Activated CD4-positive, alpha-beta memory T cell treated with anti-CD3 and anti-CD28 coated beads for 36 hours (primary cell): ENCODE measurements at regions not wholly inside any gene's neighbourhood (a gene's known extent, or its start where the extent isn't known, plus 50 kb on each side); places are given as distances from the start of the nearest gene placed in this dataset.

Experiments
- CTCF ChIA-PET: fragments of 350-600 bp; sonication (Branson Sonifier 250); formaldehyde crosslinking; loops from one replicate; lab custom pipeline; 2021; ENCODE audit warnings: antibody characterized with exemption, inconsistent platforms; lab: Charles Lee
- POLR2A ChIA-PET: fragments of 350-600 bp; sonication (Branson Sonifier 250); formaldehyde crosslinking; loops from one replicate; lab custom pipeline; 2021; ENCODE audit warnings: antibody characterized with exemption; lab: Charles Lee
- DNase-seq: peaks from one replicate; pipeline ENCODE4 v3.0.0-alpha.2; 2020
- H3K27ac Mint-ChIP-seq: one replicate; pipeline ENCODE4 v1.8.0; 2021; ENCODE audit warnings: mixed read lengths
- H3K27me3 Mint-ChIP-seq: one replicate; pipeline ENCODE4 v1.8.0; 2021; ENCODE audit warnings: mixed read lengths
- H3K36me3 Mint-ChIP-seq: one replicate; pipeline ENCODE4 v1.8.0; 2021; ENCODE audit warnings: mixed read lengths
- H3K4me1 Mint-ChIP-seq: one replicate; pipeline ENCODE4 v1.8.0; 2021; ENCODE audit warnings: low read depth, mixed read lengths
- H3K4me3 Mint-ChIP-seq: one replicate; pipeline ENCODE4 v1.8.0; 2021; ENCODE audit warnings: mild to moderate bottlenecking, mixed read lengths
- H3K9me3 Mint-ChIP-seq: one replicate; pipeline ENCODE4 v1.8.0; 2021; ENCODE audit warnings: mixed read lengths
- intact Hi-C: fragments of 100-400 bp; cut with micrococcal nuclease; formaldehyde crosslinking; loops from one replicate; pipeline ENCODE4 v1.15.1; 2023

GRCh38 chr16:73912281-73912680 is 384.3 kb upstream of the PSMD7 start:
- Mint-ChIP-seq H3K36me3 (no peaks in the 10 kb centered on the region), H3K9me3 (no peaks in the 10 kb centered on the region), H3K4me3 (no peak overlapping the region), H3K4me1 (no peaks in the 10 kb centered on the region), H3K27ac (no peak overlapping the region), H3K27me3 (no peaks in the 10 kb centered on the region)
- ChIA-PET POLR2A (no interaction called here), CTCF (no interaction called here)
- no peak for DNase-seq
- intact Hi-C loops = no loop called here

- no peaks in the 10 kb centered on the region for H3K9me3 Mint-ChIP-seq
- no peaks in the 10 kb centered on the region for H3K36me3 Mint-ChIP-seq
- no peaks in the 10 kb centered on the region for H3K27me3 Mint-ChIP-seq
- no peak overlapping the region for H3K4me3 Mint-ChIP-seq
- CTCF ChIA-PET = no interaction called here
- intact Hi-C loops = no loop called here
- H3K4me1 Mint-ChIP-seq = no peaks in the 10 kb centered on the region
- H3K27ac Mint-ChIP-seq = no peak overlapping the region
- no peak for DNase-seq
- POLR2A ChIA-PET = no interaction called here
Measured at GRCh38 chr16:73909529-73910035, 387.0 kb upstream of the PSMD7 start.

- DNase-seq = no peak
- H3K4me1 Mint-ChIP-seq = peaks cover 10% of the 10 kb centered on the region
- H3K27ac Mint-ChIP-seq = no peak overlapping the region
- no peak overlapping the region for H3K4me3 Mint-ChIP-seq
- H3K27me3 Mint-ChIP-seq = peaks cover 27% of the 10 kb centered on the region
- ChIA-PET CTCF (no interaction called here), POLR2A (no interaction called here)
- no peaks in the 10 kb centered on the region for H3K36me3 Mint-ChIP-seq
- no peaks in the 10 kb centered on the region for H3K9me3 Mint-ChIP-seq
- intact Hi-C loops = no loop called here
Measured at GRCh38 chr16:73891129-73891542, 405.5 kb upstream of the PSMD7 start.

DNA sequence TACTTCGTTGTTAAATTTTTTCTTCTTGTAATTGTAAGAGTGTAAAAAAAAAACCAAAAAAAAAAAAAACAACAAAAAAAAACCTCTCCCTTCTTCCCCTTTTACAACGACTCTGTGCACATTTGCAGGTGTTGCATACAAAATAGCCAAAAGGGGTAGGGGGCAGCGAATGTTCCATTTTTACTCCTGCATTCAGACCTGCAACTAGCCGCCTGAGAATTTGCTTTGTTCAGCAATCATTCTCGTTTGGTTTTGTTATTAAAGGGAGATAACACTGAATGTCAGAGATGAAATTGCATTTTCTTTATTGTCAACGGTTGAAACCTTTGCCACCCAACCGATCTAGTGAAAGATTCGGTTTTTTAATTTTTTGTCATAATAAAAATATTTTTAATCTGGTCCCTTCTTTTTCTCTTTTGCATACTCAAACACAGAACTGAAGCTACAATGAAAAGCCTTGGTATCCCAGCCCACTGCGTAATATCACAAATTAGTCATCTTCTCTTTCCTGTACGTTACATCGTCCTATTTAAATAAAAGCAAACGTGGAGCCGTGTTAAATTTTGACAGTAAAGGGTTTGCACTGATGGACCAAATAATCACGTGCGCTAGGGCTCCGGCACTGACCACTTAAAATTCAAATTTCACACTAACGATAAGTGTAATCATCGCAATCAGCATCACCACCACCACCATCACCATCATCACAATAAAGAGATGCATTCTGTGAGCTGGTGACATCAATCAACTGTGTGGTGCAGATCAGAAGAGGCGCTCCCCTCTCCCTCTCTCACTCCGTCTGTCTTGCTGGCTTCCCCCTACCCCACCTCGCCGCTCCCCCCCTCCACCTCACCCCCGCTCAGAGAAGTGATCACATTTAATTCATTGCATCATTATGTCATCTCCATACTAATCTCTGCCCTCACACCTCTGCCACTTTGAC is 406.2 kb upstream of the PSMD7 start:
- Mint-ChIP-seq H3K27me3 (peaks cover 27% of the 10 kb centered on the region), H3K4me1 (peaks cover 10% of the 10 kb centered on the region), H3K4me3 (no peak overlapping the region), H3K27ac (no peak overlapping the region), H3K36me3 (no peaks in the 10 kb centered on the region), H3K9me3 (no peaks in the 10 kb centered on the region)
- intact Hi-C loops = no loop called here
- ChIA-PET POLR2A (no interaction called here), CTCF (no interaction called here)
- no peak for DNase-seq

DNA sequence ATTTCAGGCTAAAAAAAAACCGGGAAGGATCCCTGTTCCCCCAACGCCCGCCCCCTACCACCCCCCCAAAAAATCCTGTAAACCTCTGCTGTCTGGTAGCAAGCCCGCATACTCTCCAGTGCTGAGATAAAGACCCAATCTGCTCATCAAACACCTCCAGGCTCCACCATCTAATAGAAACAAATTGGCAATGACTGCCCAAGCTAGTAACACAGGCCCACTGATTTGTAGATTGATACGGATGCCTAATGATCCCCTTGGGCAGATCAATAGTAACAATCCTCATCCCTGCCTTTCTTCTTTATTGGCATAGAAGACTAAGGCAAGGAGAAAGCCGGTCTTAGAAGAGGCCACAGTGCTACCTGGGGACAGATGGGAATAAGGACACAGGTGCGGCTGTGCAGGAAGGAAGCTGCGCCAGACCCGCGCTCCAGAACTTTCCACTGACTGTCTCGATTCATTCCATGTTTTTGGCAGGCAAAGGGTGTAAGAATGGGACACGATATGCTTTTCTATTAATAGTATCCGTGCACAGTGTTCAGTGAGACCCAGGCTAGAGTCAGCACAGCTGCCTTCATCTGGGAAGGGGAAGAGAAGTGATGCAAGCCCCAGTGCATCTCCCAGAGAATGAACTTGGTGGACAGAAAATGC is 407.6 kb upstream of the PSMD7 start:
- H3K9me3 Mint-ChIP-seq = no peaks in the 10 kb centered on the region
- ChIA-PET CTCF (no interaction called here), POLR2A (no interaction called here)
- H3K27ac Mint-ChIP-seq = no peak overlapping the region
- intact Hi-C loops = no loop called here
- peaks cover 27% of the 10 kb centered on the region for H3K27me3 Mint-ChIP-seq
- peaks cover 10% of the 10 kb centered on the region for H3K4me1 Mint-ChIP-seq
- no peak for DNase-seq
- H3K36me3 Mint-ChIP-seq = no peaks in the 10 kb centered on the region
- no peak overlapping the region for H3K4me3 Mint-ChIP-seq

DNA sequence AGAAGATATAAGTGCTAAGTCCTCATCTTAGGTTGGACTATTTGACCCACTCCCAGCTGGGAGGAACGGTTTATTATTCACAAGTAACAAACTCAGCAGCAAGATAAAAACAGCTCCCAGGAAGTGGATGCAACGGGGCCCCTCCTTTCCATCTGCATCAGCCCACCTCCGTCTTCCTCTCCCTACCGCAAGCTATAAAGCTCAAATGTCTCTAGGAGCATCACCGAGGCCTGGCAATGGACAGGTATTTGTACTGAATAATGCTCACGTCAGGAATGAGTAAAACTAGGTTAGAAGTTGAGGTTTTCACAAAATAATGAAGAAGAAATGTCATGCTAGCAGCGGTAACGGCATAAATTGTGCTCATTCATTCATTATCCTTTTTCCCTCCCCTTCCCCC is 408.7 kb upstream of the PSMD7 start:
- ChIA-PET POLR2A (no interaction called here), CTCF (no interaction called here)
- Mint-ChIP-seq H3K36me3 (no peaks in the 10 kb centered on the region), H3K4me1 (peaks cover 10% of the 10 kb centered on the region), H3K9me3 (no peaks in the 10 kb centered on the region), H3K4me3 (no peak overlapping the region), H3K27ac (no peak overlapping the region), H3K27me3 (peaks cover 27% of the 10 kb centered on the region)
- intact Hi-C loops = no loop called here
- no peak for DNase-seq

- ChIA-PET POLR2A (no interaction called here), CTCF (no interaction called here)
- intact Hi-C loops = no loop called here
- peaks cover 24% of the 10 kb centered on the region for H3K27me3 Mint-ChIP-seq
- H3K4me3 Mint-ChIP-seq = no peak overlapping the region
- H3K27ac Mint-ChIP-seq = no peak overlapping the region
- DNase-seq = no peak
- no peaks in the 10 kb centered on the region for H3K36me3 Mint-ChIP-seq
- no peaks in the 10 kb centered on the region for H3K9me3 Mint-ChIP-seq
- peaks cover 10% of the 10 kb centered on the region for H3K4me1 Mint-ChIP-seq
Measured at GRCh38 chr16:73886426-73886825, 410.2 kb upstream of the PSMD7 start.

DNA sequence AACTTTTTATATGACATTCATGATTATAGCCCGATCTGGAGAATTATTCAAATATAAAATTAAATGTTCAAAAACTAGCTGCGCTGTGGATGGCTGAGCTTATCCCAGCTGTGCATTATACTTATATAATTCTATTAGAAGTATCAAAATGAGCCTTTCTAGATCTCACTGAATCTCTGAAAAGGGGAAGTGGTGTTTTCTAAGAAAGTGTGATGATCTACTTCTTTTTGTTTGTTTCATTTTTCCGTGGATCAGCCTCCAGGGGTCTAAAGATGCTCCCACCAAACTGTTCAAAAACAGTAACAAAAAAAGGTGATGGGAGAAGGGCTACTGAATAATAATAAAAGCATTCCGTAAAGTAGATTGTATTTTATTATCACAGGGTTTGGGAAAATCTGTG is 411.3 kb upstream of the PSMD7 start:
- intact Hi-C loops = no loop called here
- Mint-ChIP-seq H3K9me3 (no peaks in the 10 kb centered on the region), H3K27ac (no peak overlapping the region), H3K4me1 (no peaks in the 10 kb centered on the region), H3K36me3 (no peaks in the 10 kb centered on the region), H3K4me3 (no peak overlapping the region), H3K27me3 (peaks cover 15% of the 10 kb centered on the region)
- DNase-seq = no peak
- CTCF ChIA-PET = no interaction called here
- POLR2A ChIA-PET = no interaction called here

- no peak overlapping the region for H3K27ac Mint-ChIP-seq
- no peak for DNase-seq
- ChIA-PET POLR2A (no interaction called here), CTCF (no interaction called here)
- no peak overlapping the region for H3K4me3 Mint-ChIP-seq
- H3K27me3 Mint-ChIP-seq = peaks cover 8% of the 10 kb centered on the region
- intact Hi-C loops = no loop called here
- no peaks in the 10 kb centered on the region for H3K9me3 Mint-ChIP-seq
- no peaks in the 10 kb centered on the region for H3K4me1 Mint-ChIP-seq
- no peaks in the 10 kb centered on the region for H3K36me3 Mint-ChIP-seq
Measured at GRCh38 chr16:73883841-73884240, 412.8 kb upstream of the PSMD7 start.

DNA sequence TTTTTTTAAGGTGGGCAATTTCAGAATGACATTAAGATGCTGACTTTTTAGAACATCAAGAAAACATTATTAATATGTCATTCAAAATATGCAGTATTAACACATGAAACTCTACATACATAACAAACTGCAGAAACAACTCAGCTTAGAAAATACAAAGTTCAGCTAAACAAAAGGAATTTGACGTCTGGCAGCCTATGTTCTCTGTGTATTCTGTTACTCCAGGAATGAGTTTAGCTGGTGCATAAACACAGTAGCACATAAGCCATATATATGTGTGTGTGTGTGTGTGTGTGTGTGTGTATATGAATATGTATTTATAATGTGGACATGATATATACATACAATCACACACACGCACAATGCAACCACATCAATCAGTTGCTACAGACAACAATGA is 413.5 kb upstream of the PSMD7 start:
- ChIA-PET POLR2A (no interaction called here), CTCF (no interaction called here)
- Mint-ChIP-seq H3K4me3 (no peak overlapping the region), H3K9me3 (no peaks in the 10 kb centered on the region), H3K27ac (no peak overlapping the region), H3K4me1 (no peaks in the 10 kb centered on the region), H3K27me3 (peaks cover 7% of the 10 kb centered on the region), H3K36me3 (no peaks in the 10 kb centered on the region)
- intact Hi-C loops = no loop called here
- no peak for DNase-seq

DNA sequence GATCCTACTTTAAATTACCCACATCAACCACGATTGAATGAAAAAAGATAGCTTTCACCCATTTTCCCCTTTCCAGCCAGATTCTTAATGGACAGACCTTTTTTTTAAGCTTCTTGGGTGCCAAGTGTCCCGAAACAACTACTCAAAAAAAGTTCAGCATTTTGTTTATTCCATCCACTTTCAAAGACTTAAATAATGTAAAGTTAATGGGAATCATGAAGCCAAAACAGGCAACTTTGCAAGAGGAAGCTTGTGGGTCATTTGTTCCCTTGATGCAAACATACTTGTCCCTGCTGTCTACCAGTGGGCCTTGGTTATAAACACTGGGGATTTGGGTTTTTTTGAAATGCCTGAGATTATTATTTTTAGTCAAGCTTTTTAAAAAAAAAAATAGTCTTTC is 414.0 kb upstream of the PSMD7 start:
- Mint-ChIP-seq H3K4me3 (no peak overlapping the region), H3K4me1 (no peaks in the 10 kb centered on the region), H3K27me3 (peaks cover 4% of the 10 kb centered on the region), H3K27ac (no peak overlapping the region), H3K9me3 (no peaks in the 10 kb centered on the region), H3K36me3 (no peaks in the 10 kb centered on the region)
- DNase-seq = no peak
- CTCF ChIA-PET = no interaction called here
- intact Hi-C loops = no loop called here
- POLR2A ChIA-PET = no interaction called here

- no peaks in the 10 kb centered on the region for H3K36me3 Mint-ChIP-seq
- H3K4me1 Mint-ChIP-seq = no peaks in the 10 kb centered on the region
- peaks cover 4% of the 10 kb centered on the region for H3K27me3 Mint-ChIP-seq
- H3K27ac Mint-ChIP-seq = no peak overlapping the region
- POLR2A ChIA-PET = no interaction called here
- intact Hi-C loops = no loop called here
- no peak overlapping the region for H3K4me3 Mint-ChIP-seq
- CTCF ChIA-PET = no interaction called here
- no peaks in the 10 kb centered on the region for H3K9me3 Mint-ChIP-seq
- no peak for DNase-seq
Measured at GRCh38 chr16:73882033-73882432, 414.6 kb upstream of the PSMD7 start.
